Loucy (cell line): ENCODE measurements at regions not wholly inside any gene's neighbourhood (a gene's known extent, or its start where the extent isn't known, plus 50 kb on each side); places are given as distances from the start of the nearest gene placed in this dataset.

Source experiments
- H2AFZ ChIP-seq: fragments of 200-600 bp; sonication (generic); 2 replicates; pipeline ENCODE4 v1.6.0; 2016; ENCODE audit warnings: antibody characterized with exemption, mild to moderate bottlenecking, low read length, moderate library complexity
- H3F3A ChIP-seq: fragments of 200-600 bp; 2 replicates; pipeline ENCODE4 v1.6.0; 2016; ENCODE audit warnings: antibody characterized with exemption, low read depth, mild to moderate bottlenecking
- H3K27me3 ChIP-seq: fragments of 200-600 bp; sonication (generic); 2 replicates; pipeline ENCODE4 v1.6.1; 2014; ENCODE audit warnings: low read length, mild to moderate bottlenecking; ENCODE audit not compliant: insufficient read depth, poor library complexity, severe bottlenecking
- H3K36me3 ChIP-seq: fragments of 200-600 bp; sonication (generic); 2 replicates; pipeline ENCODE4 v1.6.1; 2016; ENCODE audit warnings: low read length; ENCODE audit not compliant: insufficient read depth
- H3K4me1 ChIP-seq: fragments of 200-600 bp; sonication (generic); 2 replicates; pipeline ENCODE4 v1.5.1; 2014; ENCODE audit warnings: low read length, mild to moderate bottlenecking; ENCODE audit not compliant: insufficient read depth, poor library complexity, severe bottlenecking
- H3K4me2 ChIP-seq: fragments of 200-600 bp; sonication (generic); 2 replicates; pipeline ENCODE4 v1.6.0; 2014; ENCODE audit warnings: antibody characterized with exemption, low read length, low read depth, mild to moderate bottlenecking; ENCODE audit not compliant: poor library complexity, severe bottlenecking
- H3K4me3 ChIP-seq: fragments of 200-600 bp; sonication (generic); 2 replicates; pipeline ENCODE4 v1.5.1; 2014; ENCODE audit warnings: low read length, mild to moderate bottlenecking, mixed read lengths; ENCODE audit not compliant: poor library complexity, severe bottlenecking
- H3K79me2 ChIP-seq: fragments of 200-600 bp; sonication (generic); 2 replicates; pipeline ENCODE4 v1.6.1; 2014; ENCODE audit warnings: low read length; ENCODE audit not compliant: insufficient read depth
- H3K9ac ChIP-seq: fragments of 200-600 bp; sonication (generic); 2 replicates; pipeline ENCODE4 v1.6.0; 2014; ENCODE audit warnings: mild to moderate bottlenecking, low read depth, low read length, moderate library complexity; ENCODE audit not compliant: poor library complexity, severe bottlenecking
- H3K9me2 ChIP-seq: fragments of 200-600 bp; sonication (generic); replicated peaks from 2 replicates; pipeline ENCODE4 v1.6.1; 2016; ENCODE audit warnings: low read depth, low read length, mixed read lengths
- H3K9me3 ChIP-seq: fragments of 200-600 bp; sonication (generic); 2 replicates; pipeline ENCODE4 v1.6.1; 2014; ENCODE audit warnings: mild to moderate bottlenecking, antibody characterized with exemption, low read length, low read depth; ENCODE audit not compliant: insufficient read depth
- H4K20me1 ChIP-seq: fragments of 200-600 bp; sonication (generic); 2 replicates; pipeline ENCODE4 v1.6.0; 2014; ENCODE audit warnings: antibody characterized with exemption, low read length, mild to moderate bottlenecking; ENCODE audit not compliant: insufficient read depth, poor library complexity, severe bottlenecking
- CTCF ChIP-seq: fragments of 200-600 bp; sonication (generic); conservative IDR thresholded peaks from 2 replicates; pipeline ENCODE4 v1.5.1; 2014; ENCODE audit warnings: mild to moderate bottlenecking, antibody characterized with exemption, low read length
- EZH2phosphoT487 ChIP-seq: fragments of 200-600 bp; IDR thresholded peaks from 2 replicates; pipeline ENCODE4 v1.6.1; 2018; ENCODE audit warnings: antibody characterized with exemption, mild to moderate bottlenecking, moderate library complexity, borderline replicate concordance

DNA sequence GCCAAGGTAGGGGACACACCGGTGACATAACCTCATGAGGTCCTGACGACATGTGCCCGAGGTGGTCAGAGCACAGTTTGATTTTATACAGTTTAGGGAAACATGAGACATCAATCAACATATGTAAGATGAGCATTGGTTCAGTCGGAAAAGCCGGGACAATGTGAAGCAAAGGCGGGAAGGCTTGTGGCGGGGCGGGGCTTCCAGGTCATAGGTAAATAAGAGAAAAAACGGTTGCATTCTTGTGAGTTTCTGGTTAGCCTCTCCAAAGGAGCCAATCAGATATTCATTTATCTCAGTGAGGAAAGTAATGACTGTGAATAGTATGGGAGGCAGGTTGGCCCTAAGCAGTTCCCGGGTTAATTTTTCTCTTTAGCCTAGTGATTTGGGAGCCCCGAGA is 271.7 kb upstream of the ATP10A start:
- Histone ChIP-seq H3K4me3 (no peak overlapping the region), H3K4me1 (no peaks in the 10 kb centered on the region), H3K79me2 (no peaks in the 10 kb centered on the region), H4K20me1 (no peaks in the 10 kb centered on the region), H3K9me2 (no peaks in the 10 kb centered on the region), H3F3A (no peaks in the 10 kb centered on the region), H3K9ac (no peak overlapping the region), H3K27me3 (no peaks in the 10 kb centered on the region), H3K36me3 (no peaks in the 10 kb centered on the region), H3K4me2 (no peak overlapping the region), H3K9me3 (peaks cover 6% of the 10 kb centered on the region; the same call in 1 of the 2 replicates), H2AFZ (no peak overlapping the region)
- TF ChIP-seq CTCF (no peak), EZH2phosphoT487 (no peak)

DNA sequence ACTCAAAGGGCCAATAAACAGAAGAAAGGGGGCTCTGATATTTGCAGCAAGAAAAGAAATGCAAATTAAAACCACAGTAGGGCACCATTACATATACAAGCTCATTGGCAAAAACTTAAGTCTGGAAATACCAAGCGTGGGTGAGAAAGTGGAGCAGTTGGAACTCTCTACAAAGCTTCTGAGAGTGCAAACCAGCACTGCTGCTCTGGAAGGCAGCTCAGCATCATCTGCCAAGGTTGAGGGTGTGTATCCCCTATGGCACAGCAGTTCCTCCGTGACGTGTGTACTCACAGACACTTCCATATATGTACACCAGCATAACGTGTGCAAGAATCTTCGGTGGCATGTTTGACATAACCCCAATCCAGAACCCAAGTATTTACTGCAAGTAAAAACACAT is 271.0 kb upstream of the ATP10A start:
- no peaks in the 10 kb centered on the region for H3K4me1 ChIP-seq
- H2AFZ ChIP-seq = no peak overlapping the region
- no peak overlapping the region for H3K4me3 ChIP-seq
- H3K79me2 ChIP-seq = no peaks in the 10 kb centered on the region
- H4K20me1 ChIP-seq = no peaks in the 10 kb centered on the region
- no peak overlapping the region for H3K4me2 ChIP-seq
- H3K9me2 ChIP-seq = no peaks in the 10 kb centered on the region
- no peaks in the 10 kb centered on the region for H3K36me3 ChIP-seq
- no peaks in the 10 kb centered on the region for H3F3A ChIP-seq
- TF ChIP-seq CTCF = no peak
- TF ChIP-seq EZH2phosphoT487 = no peak
- peaks cover 5% of the 10 kb centered on the region; the same call in 1 of the 2 replicates for H3K9me3 ChIP-seq
- H3K9ac ChIP-seq = no peak overlapping the region
- no peaks in the 10 kb centered on the region for H3K27me3 ChIP-seq

GRCh38 chr15:26132811-26133210 is 269.7 kb upstream of the ATP10A start:
- Histone ChIP-seq H2AFZ (no peak overlapping the region), H3K27me3 (no peaks in the 10 kb centered on the region), H3K9me3 (no peaks in the 10 kb centered on the region), H3K79me2 (no peaks in the 10 kb centered on the region), H3K4me3 (no peak overlapping the region), H3K36me3 (no peaks in the 10 kb centered on the region), H4K20me1 (no peaks in the 10 kb centered on the region), H3K9me2 (no peaks in the 10 kb centered on the region), H3K9ac (no peak overlapping the region), H3F3A (no peaks in the 10 kb centered on the region), H3K4me2 (no peak overlapping the region), H3K4me1 (no peaks in the 10 kb centered on the region)
- TF ChIP-seq CTCF = no peak
- TF ChIP-seq EZH2phosphoT487 = no peak
